GM12878 (cell line): ENCODE measurements at regions not wholly inside any gene's neighbourhood (a gene's known extent, or its start where the extent isn't known, plus 50 kb on each side); places are given as distances from the start of the nearest gene placed in this dataset.

Experiments used
- ATAC-seq: fragments of 200-7000 bp; cut with Tn5 transposase; 3 replicates; pipeline ENCODE4 v1.9.1; 2020; ENCODE audit warnings: mild to moderate bottlenecking, moderate library complexity
- BruUV-seq: library from RNA; stranded (reverse); fragments of 400-500 nt; replicated peaks from 2 replicates; lab custom pipeline; 2021; lab: Mats Ljungman, UMichigan
- CTCF ChIA-PET: fragments of 300-600 bp; sonication (Branson Sonifier 250); formaldehyde crosslinking; extraction: SDS; loops from one replicate; lab custom pipeline; 2021; ENCODE audit warnings: inconsistent platforms; lab: Yijun Ruan, JAX
- POLR2A ChIA-PET: fragments of 350-600 bp; formaldehyde crosslinking; extraction: SDS; loops from one replicate; lab custom pipeline; 2021; ENCODE audit warnings: inconsistent platforms; lab: Charles Lee
- RAD21 ChIA-PET: fragments of 300-600 bp; sonication (Branson Sonifier 250); formaldehyde crosslinking; loops from one replicate; lab custom pipeline; 2023; ENCODE audit warnings: antibody characterized with exemption; ENCODE audit not compliant: unreplicated experiment; lab: Charles Lee
- SMC1A ChIA-PET: fragments of 300-600 bp; sonication (Branson Sonifier 250); formaldehyde crosslinking; loops from one replicate; lab custom pipeline; 2023; ENCODE audit not compliant: unreplicated experiment, uncharacterized antibody; lab: Charles Lee
- DNase-seq: peaks from one replicate; pipeline ENCODE4 v3.0.0-alpha.2; 2011; ENCODE audit warnings: low read depth, low spot score
- FAIRE-seq: peaks from 3 replicates; lab custom pipeline; 2011; peaks lifted over from hg19 to GRCh38; lab: Jason Lieb, UNC
- H2AFZ ChIP-seq: 2 replicates; pipeline ENCODE4 v1.6.0; 2011; ENCODE audit warnings: low read depth, low read length, control low read depth; ENCODE audit not compliant: control insufficient read depth
- H3K27ac ChIP-seq: 2 replicates; pipeline ENCODE4 v1.5.1; 2011; ENCODE audit warnings: control low read depth; ENCODE audit not compliant: control insufficient read depth, insufficient read depth
- H3K27me3 ChIP-seq, 2 experiments: replicated peaks in 1 of 2; 2 replicates each; pipeline versions ENCODE4 v1.6.0 to v1.6.1; 2011; ENCODE audit warnings: low read length in 1 of 2; ENCODE audit not compliant: control insufficient read depth in 2 of 2, insufficient read depth in 2 of 2
- H3K36me3 ChIP-seq, 2 experiments: 2 replicates each; pipeline ENCODE4 v1.5.1; 2011; ENCODE audit warnings: low read length in 1 of 2; ENCODE audit not compliant: control insufficient read depth in 2 of 2, insufficient read depth in 2 of 2
- H3K4me1 ChIP-seq: 2 replicates; pipeline ENCODE4 v1.6.1; 2011; ENCODE audit warnings: mild to moderate bottlenecking, low read length, moderate library complexity, mixed read lengths; ENCODE audit not compliant: control insufficient read depth, insufficient read depth
- H3K4me2 ChIP-seq: 2 replicates; pipeline ENCODE4 v1.6.0; 2011; ENCODE audit warnings: control low read depth; ENCODE audit not compliant: control insufficient read depth, insufficient read depth
- H3K4me3 ChIP-seq: fragments of 200-600 bp; sonication (generic); 2 replicates; pipeline ENCODE4 v1.5.1; 2016
- H3K79me2 ChIP-seq: 2 replicates; pipeline ENCODE4 v1.6.0; 2011; ENCODE audit warnings: low read length; ENCODE audit not compliant: control insufficient read depth, insufficient read depth
- H3K9ac ChIP-seq: 2 replicates; pipeline ENCODE4 v1.8.0; 2011; ENCODE audit warnings: low read length, control low read depth, mixed read lengths; ENCODE audit not compliant: control insufficient read depth, insufficient read depth
- H3K9me3 ChIP-seq: replicated peaks from 3 replicates; pipeline ENCODE4 v1.5.1; 2011; ENCODE audit warnings: mild to moderate bottlenecking, low read length; ENCODE audit not compliant: control insufficient read depth, insufficient read depth
- H4K20me1 ChIP-seq: 2 replicates; pipeline ENCODE4 v1.6.0; 2011; ENCODE audit not compliant: control insufficient read depth, insufficient read depth
- CEBPZ ChIP-seq: fragments of 150-350 bp; IDR thresholded peaks from 2 replicates; pipeline ENCODE4 v1.6.1; 2016; ENCODE audit warnings: low read depth, low read length
- FOXK2 ChIP-seq: fragments of 450-650 bp; IDR thresholded peaks from 2 replicates; pipeline ENCODE4 v1.6.1; 2017; ENCODE audit warnings: mild to moderate bottlenecking, moderate library complexity
- MXI1 ChIP-seq: fragments of 150-350 bp; IDR thresholded peaks from 2 replicates; pipeline ENCODE4 v1.6.1; 2011; ENCODE audit warnings: low read depth, mild to moderate bottlenecking, inconsistent platforms, low read length, improper control_type of control experiment
- NR2C2 ChIP-seq: IDR thresholded peaks from 2 replicates; pipeline ENCODE4 v1.6.1; 2011; ENCODE audit warnings: borderline replicate concordance, low read depth; ENCODE audit not compliant: control insufficient read depth, insufficient read length
- RAD51 ChIP-seq: fragments of 450-650 bp; IDR thresholded peaks from 2 replicates; pipeline ENCODE4 v1.6.1; 2016; ENCODE audit warnings: moderate library complexity, mild to moderate bottlenecking, inconsistent platforms
- WGBS: methylation state at CpG from one replicate; pipeline ENCODE4 v1.1.6; 2016; ENCODE audit warnings: low lambda C conversion rate; ENCODE audit not compliant: insufficient replicate concordance, insufficient coverage; ENCODE audit errors: missing lambda C conversion rate; 5-methylcytosine and 5-hydroxymethylcytosine counted together
- in situ Hi-C: fragments of 300-500 bp; cut with MboI; formaldehyde crosslinking; loops from 9 replicates; pipeline ENCODE4 v1.14.3; 2018; ENCODE audit warnings: mixed read lengths
- intact Hi-C: fragments of 100-400 bp; cut with micrococcal nuclease; formaldehyde crosslinking; loops from one replicate; pipeline ENCODE4 v1.14.2; 2022; ENCODE audit not compliant: unreplicated experiment

GRCh38 chr17:79446399-79447009, 164.3 kb downstream of the RBFOX3 start:
- ChIA-PET RAD21 (no interaction called here), SMC1A (no interaction called here), CTCF (no interaction called here), POLR2A (no interaction called here)
- no TSS peak for BruUV-seq
- no peaks in the 10 kb centered on the region for H3K36me3 ChIP-seq
- DNase-seq (no peak), ATAC-seq (no peak), FAIRE-seq (no peak)
- H3K79me2 ChIP-seq = no peaks in the 10 kb centered on the region
- H3K27me3 ChIP-seq = peaks cover 0 to 2% of the 10 kb centered on the region in 2 experiments; a peak in 1 of 4 replicates
- TF ChIP-seq FOXK2 (no peak), NR2C2 (no peak), CEBPZ (no peak), RAD51 (no peak), MXI1 (no peak)
- H3K9me3 ChIP-seq = no peaks in the 10 kb centered on the region; the same call in 2 of the 3 replicates
- no peak overlapping the region for H3K9ac ChIP-seq
- H3K4me1 ChIP-seq = no peaks in the 10 kb centered on the region
- in situ Hi-C loops (no loop called here), intact Hi-C loops (no loop called here)
- H3K27ac ChIP-seq = no peak overlapping the region
- 14% methylated on average over 12 of the region's 12 CpGs for WGBS
- no peaks in the 10 kb centered on the region for H4K20me1 ChIP-seq
- no peak overlapping the region for H3K4me2 ChIP-seq
- no peak overlapping the region for H2AFZ ChIP-seq
- no peak overlapping the region for H3K4me3 ChIP-seq
